Transverse colon (tissue), 4 donors: ENCODE measurements at regions not wholly inside any gene's neighbourhood (a gene's known extent, or its start where the extent isn't known, plus 50 kb on each side); places are given as distances from the start of the nearest gene placed in this dataset.

Experiments used
- EP300 ChIP-seq: sonication (generic); formaldehyde crosslinking; IDR thresholded peaks from one replicate; pipeline ENCODE4 v1.6.1; 2017; ENCODE audit warnings: antibody characterized with exemption, low read depth
- POLR2A ChIP-seq: fragments of 450-650 bp; IDR thresholded peaks from one replicate; pipeline ENCODE4 v1.6.1; 2016; ENCODE audit warnings: antibody characterized with exemption, mild to moderate bottlenecking, moderate library complexity
- POLR2AphosphoS5 ChIP-seq, 3 donors: sonication (generic); formaldehyde crosslinking; IDR thresholded peaks; one replicate each; pipeline ENCODE4 v1.6.1; 2016; ENCODE audit warnings: antibody characterized with exemption in 3 of 3
- TF ChIP-seq, protein P1 (sequence below), 5 experiments: fragments of 200-600 bp in 3 of 5; fragments of 450-650 bp in 2 of 5; sonication (generic) in 3 of 5; IDR thresholded peaks; 1 replicate in 2 of 5; 2 replicates in 3 of 5; pipeline ENCODE4 v1.5.1; 2016 to 2017; ENCODE audit warnings: antibody characterized with exemption in 5 of 5, inconsistent platforms in 3 of 5, mild to moderate bottlenecking in 2 of 5, moderate library complexity in 1 of 5

DNA sequence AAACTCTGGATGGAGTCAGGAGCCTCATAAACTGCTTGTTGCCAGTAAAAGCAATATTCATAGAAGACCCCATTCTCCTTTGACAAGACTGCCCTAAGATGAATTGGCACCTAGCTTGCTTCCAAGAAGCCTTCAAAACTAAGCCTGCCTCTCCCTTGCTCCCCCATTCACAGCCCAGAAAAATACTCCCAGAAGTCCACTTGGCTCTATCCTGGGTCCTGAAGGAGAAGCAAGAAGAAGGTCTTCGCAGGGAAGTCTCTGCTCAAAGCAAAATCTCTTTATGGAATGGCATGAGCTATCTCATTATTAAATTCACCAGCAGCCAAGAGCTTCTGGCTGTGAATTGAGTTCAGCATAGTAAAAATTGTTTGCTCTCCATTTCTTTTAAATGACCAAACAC lies 230.2 kb upstream of the ARRDC4 start:
- TF ChIP-seq, protein P1, sequence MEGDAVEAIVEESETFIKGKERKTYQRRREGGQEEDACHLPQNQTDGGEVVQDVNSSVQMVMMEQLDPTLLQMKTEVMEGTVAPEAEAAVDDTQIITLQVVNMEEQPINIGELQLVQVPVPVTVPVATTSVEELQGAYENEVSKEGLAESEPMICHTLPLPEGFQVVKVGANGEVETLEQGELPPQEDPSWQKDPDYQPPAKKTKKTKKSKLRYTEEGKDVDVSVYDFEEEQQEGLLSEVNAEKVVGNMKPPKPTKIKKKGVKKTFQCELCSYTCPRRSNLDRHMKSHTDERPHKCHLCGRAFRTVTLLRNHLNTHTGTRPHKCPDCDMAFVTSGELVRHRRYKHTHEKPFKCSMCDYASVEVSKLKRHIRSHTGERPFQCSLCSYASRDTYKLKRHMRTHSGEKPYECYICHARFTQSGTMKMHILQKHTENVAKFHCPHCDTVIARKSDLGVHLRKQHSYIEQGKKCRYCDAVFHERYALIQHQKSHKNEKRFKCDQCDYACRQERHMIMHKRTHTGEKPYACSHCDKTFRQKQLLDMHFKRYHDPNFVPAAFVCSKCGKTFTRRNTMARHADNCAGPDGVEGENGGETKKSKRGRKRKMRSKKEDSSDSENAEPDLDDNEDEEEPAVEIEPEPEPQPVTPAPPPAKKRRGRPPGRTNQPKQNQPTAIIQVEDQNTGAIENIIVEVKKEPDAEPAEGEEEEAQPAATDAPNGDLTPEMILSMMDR (IDR thresholded peaks at IDR 0.05): no peak
- TF ChIP-seq EP300 (no peak), POLR2A (no peak), POLR2AphosphoS5 (IDR thresholded peaks at IDR 0.05) (no peak)
